ENCODE measurements at regions not wholly inside any gene's neighbourhood (a gene's known extent, or its start where the extent isn't known, plus 50 kb on each side); places are given as distances from the start of the nearest gene placed in this dataset.

- no peak overlapping the region for H3K27ac ChIP-seq
- H3K27me3 ChIP-seq (replicated peaks) = no peaks in the 10 kb centered on the region
- no peak for TF ChIP-seq CTCF (IDR thresholded peaks at IDR 0.05; ENCODE audit: low read depth, low read length, missing control alignments)
- no peak for DNase-seq
- H3K36me3 ChIP-seq (replicated peaks) = no peaks in the 10 kb centered on the region
- no peak overlapping the region for H3K4me3 ChIP-seq (ENCODE audit: low read depth, low read length)
- in situ Hi-C loops (cut with HindIII; ENCODE audit: low pct_ligation_motif_present, low sequenced_read_pairs) = no loop called here
These were observed 741.9 kb downstream of the IRX1 start for GRCh38 chr5:4337519-4337918.

GRCh38 chr5:4339949-4340348, 744.3 kb downstream of the IRX1 start:
- Histone ChIP-seq H3K4me3 (ENCODE audit: low read depth, low read length) (no peak overlapping the region), H3K27me3 (replicated peaks) (no peaks in the 10 kb centered on the region), H3K27ac (no peak overlapping the region), H3K36me3 (replicated peaks) (no peaks in the 10 kb centered on the region)
- DNase-seq = no peak
- in situ Hi-C loops (cut with HindIII; ENCODE audit: low pct_ligation_motif_present, low sequenced_read_pairs) = no loop called here
- TF ChIP-seq CTCF (IDR thresholded peaks at IDR 0.05; ENCODE audit: low read depth, low read length, missing control alignments) = no peak

GRCh38 chr5:4345850-4346249, 750.2 kb downstream of the IRX1 start:
- TF ChIP-seq CTCF (IDR thresholded peaks at IDR 0.05; ENCODE audit: low read depth, low read length, missing control alignments) = no peak
- in situ Hi-C loops (cut with HindIII; ENCODE audit: low pct_ligation_motif_present, low sequenced_read_pairs) = no loop called here
- Histone ChIP-seq H3K27me3 (replicated peaks) (no peaks in the 10 kb centered on the region), H3K27ac (no peak overlapping the region), H3K4me3 (ENCODE audit: low read depth, low read length) (no peak overlapping the region), H3K36me3 (replicated peaks) (no peaks in the 10 kb centered on the region)
- DNase-seq = no peak

- H3K36me3 ChIP-seq (replicated peaks) = no peaks in the 10 kb centered on the region
- in situ Hi-C loops (cut with HindIII; ENCODE audit: low pct_ligation_motif_present, low sequenced_read_pairs) = no loop called here
- TF ChIP-seq CTCF (IDR thresholded peaks at IDR 0.05; ENCODE audit: low read depth, low read length, missing control alignments) = no peak
- no peak overlapping the region for H3K27ac ChIP-seq
- H3K4me3 ChIP-seq (ENCODE audit: low read depth, low read length) = no peak overlapping the region
- DNase-seq = no peak
- no peaks in the 10 kb centered on the region for H3K27me3 ChIP-seq (replicated peaks)
These were observed 752.8 kb downstream of the IRX1 start for GRCh38 chr5:4348423-4348822.

GRCh38 chr5:4348919-4349318, 753.3 kb downstream of the IRX1 start:
- DNase-seq = no peak
- in situ Hi-C loops (cut with HindIII; ENCODE audit: low pct_ligation_motif_present, low sequenced_read_pairs) = no loop called here
- no peaks in the 10 kb centered on the region for H3K36me3 ChIP-seq (replicated peaks)
- no peak overlapping the region for H3K27ac ChIP-seq
- no peaks in the 10 kb centered on the region for H3K27me3 ChIP-seq (replicated peaks)
- H3K4me3 ChIP-seq (ENCODE audit: low read depth, low read length) = no peak overlapping the region
- no peak for TF ChIP-seq CTCF (IDR thresholded peaks at IDR 0.05; ENCODE audit: low read depth, low read length, missing control alignments)

- H3K27ac ChIP-seq = no peak overlapping the region
- no peaks in the 10 kb centered on the region for H3K36me3 ChIP-seq (replicated peaks)
- H3K4me3 ChIP-seq (ENCODE audit: low read depth, low read length) = no peak overlapping the region
- no peak for DNase-seq
- in situ Hi-C loops (cut with HindIII; ENCODE audit: low pct_ligation_motif_present, low sequenced_read_pairs) = no loop called here
- no peak for TF ChIP-seq CTCF (IDR thresholded peaks at IDR 0.05; ENCODE audit: low read depth, low read length, missing control alignments)
- no peaks in the 10 kb centered on the region for H3K27me3 ChIP-seq (replicated peaks)
These were observed 760.6 kb downstream of the IRX1 start for GRCh38 chr5:4356201-4356600.
